GM18505 (cell line): ENCODE measurements at regions not wholly inside any gene's neighbourhood (a gene's known extent, or its start where the extent isn't known, plus 50 kb on each side); places are given as distances from the start of the nearest gene placed in this dataset.
A peak's percentile ranks its signal among the peaks of the same experiment; 100 is the strongest.

Experiments
- ATAC-seq: cut with Tn5 transposase; IDR thresholded peaks from one replicate; pipeline ENCODE4 v1.9.1; 2021; ENCODE audit not compliant: unreplicated experiment
- POLR2A ChIP-seq: IDR thresholded peaks from 4 replicates; pipeline ENCODE4 v1.6.1; 2011; ENCODE audit warnings: borderline replicate concordance; ENCODE audit not compliant: insufficient read depth, insufficient read length; ENCODE audit errors: extremely low read depth

DNA sequence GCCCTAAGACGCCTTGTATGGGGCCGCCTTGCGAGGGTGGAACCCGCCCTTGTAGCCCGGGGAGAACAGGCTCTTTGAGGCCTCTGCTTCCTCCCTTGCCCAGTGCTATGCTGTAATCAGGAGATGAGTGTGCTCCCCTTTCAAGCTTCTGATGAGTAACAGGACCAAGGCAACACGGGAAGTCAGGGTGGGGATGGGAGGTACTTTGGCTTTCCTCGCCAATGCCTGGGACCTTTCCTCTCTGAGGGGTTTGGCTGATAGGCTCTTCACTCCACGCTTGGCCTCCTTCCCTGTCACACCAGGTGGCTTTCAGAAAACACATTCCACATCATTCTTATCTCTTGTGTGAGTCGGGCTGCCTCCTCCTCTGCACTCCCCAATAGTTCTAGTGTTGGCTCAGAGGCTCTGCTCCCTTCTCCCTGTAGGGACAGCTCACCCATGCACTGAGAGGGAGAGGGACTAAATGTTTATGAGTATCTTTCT lies 223.7 kb upstream of the TRIB2 start:
- ATAC-seq = no peak
- TF ChIP-seq POLR2A = no peak

DNA sequence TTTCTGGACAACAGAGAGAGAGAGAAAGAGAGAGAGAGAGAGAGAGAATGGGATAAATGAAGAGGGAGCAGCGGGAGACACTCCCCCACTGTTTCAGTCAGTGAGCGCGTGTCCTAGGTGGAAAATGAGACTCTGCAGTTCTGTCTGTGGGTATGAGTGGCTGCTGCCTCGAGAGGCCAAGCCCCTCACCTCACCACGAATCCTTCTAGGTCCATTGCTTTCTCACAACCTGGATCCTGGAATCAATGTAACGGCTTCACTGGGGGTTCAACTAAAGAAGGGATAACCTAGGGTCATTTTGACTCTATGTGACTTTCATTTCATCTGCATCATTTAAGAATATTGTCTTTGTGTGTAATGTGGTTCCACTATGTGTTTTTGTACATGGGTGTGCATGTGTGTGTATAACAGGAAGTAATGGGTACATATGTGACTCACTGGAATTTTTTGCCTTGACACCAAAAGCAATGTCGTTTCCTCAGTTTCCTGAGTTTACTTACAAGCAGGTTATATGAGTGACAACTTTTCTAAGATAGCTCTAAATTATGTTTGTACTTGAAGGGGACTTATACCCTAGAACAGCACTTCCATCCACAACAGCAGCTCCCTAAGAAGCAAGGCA lies 221.4 kb upstream of the TRIB2 start:
- TF ChIP-seq POLR2A = no peak

DNA sequence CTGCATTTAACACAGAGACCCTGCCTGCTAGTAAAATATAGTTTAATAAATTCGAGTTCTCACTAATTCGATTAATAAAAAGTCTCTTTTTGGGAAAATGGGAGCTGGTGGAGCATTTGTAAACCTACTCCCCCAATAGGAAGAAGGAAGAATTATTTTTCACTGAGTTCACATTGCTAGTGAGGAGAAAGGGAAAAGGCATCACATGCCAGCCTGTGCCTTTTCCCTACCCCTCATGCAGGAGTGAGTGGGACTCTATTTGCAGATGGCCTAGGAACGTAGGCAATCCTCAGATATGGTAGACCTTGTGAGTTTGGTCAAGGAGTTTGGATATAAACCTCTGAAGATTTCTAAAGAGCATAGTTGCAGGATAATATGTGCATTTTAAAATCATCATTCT lies 218.4 kb upstream of the TRIB2 start:
- ATAC-seq = no peak
- TF ChIP-seq POLR2A = no peak

More for the DNA sequence above, 221.4 kb upstream of the TRIB2 start:
- ATAC-seq = no peak

DNA sequence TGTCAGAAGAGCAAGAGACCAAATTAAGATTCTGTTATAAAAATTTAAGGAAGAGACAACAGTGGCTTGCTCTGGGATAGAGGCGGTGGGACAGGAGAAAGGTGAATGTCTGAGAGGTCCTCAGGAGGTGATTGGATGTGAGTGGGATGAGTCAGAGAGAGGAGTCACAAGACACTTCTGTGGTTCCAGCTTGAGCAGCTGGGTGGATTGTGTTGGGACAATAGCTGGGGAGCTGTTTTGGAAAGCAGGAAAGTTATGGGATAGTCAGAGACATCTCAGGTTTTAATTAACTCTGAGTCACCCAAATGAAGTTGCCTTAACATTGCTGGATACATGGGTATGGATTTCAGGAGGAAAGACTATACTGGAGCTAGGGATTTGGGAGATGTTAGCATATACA lies 218.0 kb upstream of the TRIB2 start:
- ATAC-seq = no peak

DNA sequence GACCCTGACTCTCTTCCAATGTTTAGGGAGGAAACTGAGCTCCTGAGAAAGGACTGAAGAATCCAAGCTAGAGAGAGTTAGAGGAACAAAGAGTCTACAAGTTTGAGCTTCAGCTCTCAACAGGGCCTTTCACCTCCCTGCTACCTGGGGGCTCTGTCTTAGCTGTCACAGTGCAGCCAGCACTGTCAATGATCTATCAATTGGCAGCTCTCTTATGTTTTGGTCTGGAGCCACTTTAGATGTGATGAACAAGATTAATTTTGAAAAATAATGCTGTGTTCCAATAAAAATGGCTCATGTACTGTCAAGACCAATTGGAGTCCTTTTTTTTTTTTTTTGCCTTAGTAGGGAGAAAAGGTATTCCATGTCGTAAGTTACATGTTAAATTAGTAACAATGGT lies 215.8 kb upstream of the TRIB2 start:
- ATAC-seq = no peak
- TF ChIP-seq POLR2A = no peak

More for the DNA sequence above, 218.0 kb upstream of the TRIB2 start:
- no peak for TF ChIP-seq POLR2A

DNA sequence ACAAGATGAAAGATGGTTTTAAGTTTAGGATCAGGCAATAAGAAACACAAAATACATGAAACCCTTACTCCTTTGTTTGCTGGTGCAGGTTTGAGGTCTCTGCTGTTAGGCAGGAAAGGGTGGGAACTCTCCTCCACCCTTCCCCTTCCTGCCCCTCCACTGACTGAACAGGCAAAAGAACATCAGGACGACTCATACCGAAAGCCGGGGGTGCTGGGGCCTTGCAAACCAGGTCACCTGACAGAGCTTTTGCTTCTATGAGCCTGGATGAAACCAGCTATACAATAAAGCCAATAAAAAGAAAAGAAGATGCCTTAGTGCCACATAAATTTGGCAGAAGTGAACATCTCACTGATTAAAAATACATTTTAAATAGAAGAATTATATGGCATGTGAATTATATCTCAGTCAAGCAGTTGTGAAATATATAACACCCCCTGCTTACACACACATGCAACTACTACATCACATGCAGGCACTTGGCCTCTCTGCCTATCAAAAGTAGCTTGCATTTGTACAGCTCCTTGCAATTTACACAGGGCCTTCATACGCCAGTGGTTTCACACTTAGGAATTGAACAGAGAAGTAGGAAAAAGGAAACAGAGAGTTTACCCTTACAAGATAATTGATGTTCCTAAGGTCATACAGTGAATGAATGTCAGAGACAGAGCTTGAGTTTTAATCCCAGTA lies 215.1 kb upstream of the TRIB2 start:
- ATAC-seq = peak; percentile 91
- TF ChIP-seq POLR2A = no peak

DNA sequence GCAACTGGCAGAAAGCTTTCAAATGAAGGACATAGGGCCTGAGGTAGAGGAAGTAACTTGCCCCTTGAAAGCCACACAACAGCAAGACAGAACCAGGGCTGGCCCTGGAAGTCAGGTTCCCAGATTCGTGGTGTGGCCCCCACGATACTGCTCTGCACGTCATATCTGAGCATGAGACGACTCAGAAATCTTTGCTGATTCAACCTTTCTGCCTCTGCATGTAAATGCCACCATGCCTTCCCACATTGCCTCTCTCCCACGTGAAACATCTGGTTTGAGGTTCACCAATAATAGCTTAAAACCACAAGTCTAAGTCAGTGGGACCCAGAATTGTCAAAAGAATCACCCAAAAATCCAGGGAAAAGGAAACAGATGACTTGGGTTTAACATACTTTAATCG lies 214.0 kb upstream of the TRIB2 start:
- no peak for ATAC-seq
- TF ChIP-seq POLR2A = no peak

DNA sequence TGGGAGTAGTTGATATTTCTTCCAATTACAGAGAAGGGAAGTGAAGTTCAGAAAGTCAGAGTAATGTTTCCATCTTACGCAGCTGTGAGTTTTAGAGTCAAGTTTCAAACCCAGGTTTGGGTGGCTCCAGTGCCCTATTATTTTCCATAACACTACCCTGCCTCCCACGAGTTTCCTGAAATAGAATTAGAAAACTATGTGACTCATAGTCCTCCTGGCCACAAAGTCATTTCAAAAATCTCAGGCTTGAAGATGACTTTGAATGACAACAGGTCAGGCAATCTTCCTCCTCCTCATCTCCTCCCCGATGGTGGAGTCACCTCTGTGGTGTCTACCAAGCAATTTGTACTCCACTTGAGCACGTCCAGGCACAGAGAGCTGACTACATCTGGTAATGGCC lies 212.3 kb upstream of the TRIB2 start:
- TF ChIP-seq POLR2A = no peak

DNA sequence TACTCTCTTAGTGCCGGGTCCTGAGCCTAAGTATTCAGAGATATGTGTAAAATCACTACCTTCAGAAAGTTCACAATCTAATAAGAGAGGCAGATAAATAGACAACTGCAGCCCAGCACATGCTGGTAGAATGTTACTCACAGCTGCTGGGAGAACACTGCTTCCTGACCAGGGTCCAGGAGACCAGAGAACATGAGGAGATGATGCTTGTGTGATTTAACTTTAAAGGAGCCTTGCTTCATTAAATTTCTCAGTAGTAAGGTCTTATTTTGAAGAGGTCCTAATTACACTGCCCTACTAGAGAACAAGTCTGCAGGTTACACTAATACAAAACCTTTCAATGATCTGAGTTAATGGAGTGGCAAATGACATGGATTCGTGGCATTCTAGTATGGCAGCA lies 209.9 kb upstream of the TRIB2 start:
- no peak for ATAC-seq
- no peak for TF ChIP-seq POLR2A

More for the DNA sequence above, 212.3 kb upstream of the TRIB2 start:
- peak; percentile 34 for ATAC-seq

DNA sequence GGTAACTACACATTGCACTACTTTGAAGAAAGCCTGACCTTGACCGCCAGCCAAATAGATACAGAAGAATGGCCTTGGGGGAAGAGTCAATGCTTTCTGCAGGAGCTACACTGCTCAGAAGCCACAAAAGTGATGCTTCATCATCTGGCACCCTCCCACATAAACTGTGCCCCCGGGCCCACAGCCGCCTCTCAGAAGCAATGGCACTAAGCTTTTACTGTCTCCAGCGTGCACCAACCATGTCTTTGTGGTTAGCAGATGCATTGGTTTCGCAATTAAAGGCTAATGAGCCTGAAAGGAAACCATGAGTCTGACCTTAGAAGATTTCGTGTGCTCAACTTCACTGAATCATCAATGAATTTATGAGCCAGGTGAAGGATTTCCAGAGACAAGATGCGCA lies 209.4 kb upstream of the TRIB2 start:
- peak; percentile 80 for ATAC-seq
- no peak for TF ChIP-seq POLR2A

DNA sequence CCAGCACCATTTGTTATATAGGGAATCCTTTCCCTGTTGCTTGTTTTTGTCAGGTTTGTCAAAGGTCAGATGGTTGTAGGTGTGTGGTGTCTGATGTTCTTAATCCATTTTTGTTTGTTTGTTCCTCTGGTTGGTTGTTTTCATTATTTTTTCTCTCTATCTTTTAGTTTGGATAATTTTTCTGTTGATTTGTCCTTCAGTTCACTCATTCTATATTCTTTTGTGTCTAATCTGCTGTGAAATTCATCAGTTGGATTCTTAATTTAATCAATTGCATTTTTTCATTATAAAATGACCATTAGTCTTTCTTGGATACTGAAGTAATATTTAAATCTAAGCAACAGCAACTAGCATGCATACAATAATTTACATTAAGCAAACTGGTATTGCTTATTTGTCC lies 206.7 kb upstream of the TRIB2 start:
- ATAC-seq = no peak
- TF ChIP-seq POLR2A = no peak

DNA sequence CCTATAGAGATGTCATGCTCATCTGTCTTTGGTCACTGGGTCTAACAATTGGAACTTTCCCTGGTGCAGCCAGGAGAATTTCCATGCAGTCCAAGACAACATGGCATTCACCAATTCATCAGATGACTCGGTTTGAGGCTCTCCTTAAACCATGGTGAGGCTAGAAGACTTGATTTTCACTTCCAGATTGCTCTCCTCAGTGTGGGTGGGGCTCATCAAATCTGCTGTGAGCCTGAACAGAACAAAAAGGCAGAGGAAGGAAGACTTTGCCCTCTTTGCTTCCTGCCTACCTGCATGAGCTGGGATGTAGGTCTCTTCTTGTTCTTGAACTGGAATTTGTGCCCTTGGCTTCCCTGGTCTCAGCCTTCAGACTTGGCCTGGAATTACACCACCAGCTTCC lies 203.4 kb upstream of the TRIB2 start:
- no peak for ATAC-seq

DNA sequence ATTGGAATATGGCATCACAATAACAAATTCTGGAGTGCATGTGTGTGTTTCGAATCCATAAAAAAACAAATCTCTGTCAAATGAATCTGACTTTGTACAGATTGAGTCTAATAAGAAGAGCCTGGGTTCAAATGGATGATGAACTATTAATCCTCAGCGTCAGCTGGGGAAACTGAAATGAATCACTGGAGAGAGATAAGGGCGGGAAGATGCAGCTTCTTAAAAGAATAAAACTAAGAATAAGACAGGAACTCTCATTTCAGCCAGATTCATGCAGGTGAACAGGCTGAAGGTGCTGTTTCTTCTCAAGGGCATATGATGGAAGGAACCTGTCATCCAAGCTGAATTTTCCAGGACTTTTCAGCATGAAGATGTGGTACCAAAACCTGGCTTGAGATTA lies 202.6 kb upstream of the TRIB2 start:
- TF ChIP-seq POLR2A = no peak
- no peak for ATAC-seq

More for the DNA sequence above, 203.4 kb upstream of the TRIB2 start:
- no peak for TF ChIP-seq POLR2A
